ENCODE measurements at regions not wholly inside any gene's neighbourhood (a gene's known extent, or its start where the extent isn't known, plus 50 kb on each side); places are given as distances from the start of the nearest gene placed in this dataset.

DNA sequence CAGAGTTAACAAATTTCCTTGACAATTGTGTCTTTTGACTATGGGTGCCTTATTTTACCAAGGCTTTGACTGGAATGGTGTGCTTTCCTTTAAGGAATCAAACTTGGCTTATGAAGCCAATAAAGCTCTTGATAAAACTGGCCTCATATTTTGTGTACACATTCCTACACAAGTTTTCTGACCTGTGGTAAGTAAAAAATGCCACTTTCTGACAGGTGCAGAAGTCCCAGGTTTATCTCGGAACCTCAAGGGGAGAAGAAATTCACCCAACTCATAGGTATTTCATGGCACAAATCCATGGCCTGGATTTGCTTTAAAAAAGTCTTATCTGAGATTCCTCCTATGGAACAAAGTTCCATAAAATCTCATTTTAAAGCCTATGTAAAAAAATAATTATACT, 880.6 kb upstream of the LRATD1 start:
- ATAC-seq (no peak), DNase-seq (no peak)
- H3K27me3 ChIP-seq, result no peaks in the 10 kb centered on the region
- H3K4me1 ChIP-seq, result no peaks in the 10 kb centered on the region
- TF ChIP-seq, protein P1, sequence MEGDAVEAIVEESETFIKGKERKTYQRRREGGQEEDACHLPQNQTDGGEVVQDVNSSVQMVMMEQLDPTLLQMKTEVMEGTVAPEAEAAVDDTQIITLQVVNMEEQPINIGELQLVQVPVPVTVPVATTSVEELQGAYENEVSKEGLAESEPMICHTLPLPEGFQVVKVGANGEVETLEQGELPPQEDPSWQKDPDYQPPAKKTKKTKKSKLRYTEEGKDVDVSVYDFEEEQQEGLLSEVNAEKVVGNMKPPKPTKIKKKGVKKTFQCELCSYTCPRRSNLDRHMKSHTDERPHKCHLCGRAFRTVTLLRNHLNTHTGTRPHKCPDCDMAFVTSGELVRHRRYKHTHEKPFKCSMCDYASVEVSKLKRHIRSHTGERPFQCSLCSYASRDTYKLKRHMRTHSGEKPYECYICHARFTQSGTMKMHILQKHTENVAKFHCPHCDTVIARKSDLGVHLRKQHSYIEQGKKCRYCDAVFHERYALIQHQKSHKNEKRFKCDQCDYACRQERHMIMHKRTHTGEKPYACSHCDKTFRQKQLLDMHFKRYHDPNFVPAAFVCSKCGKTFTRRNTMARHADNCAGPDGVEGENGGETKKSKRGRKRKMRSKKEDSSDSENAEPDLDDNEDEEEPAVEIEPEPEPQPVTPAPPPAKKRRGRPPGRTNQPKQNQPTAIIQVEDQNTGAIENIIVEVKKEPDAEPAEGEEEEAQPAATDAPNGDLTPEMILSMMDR (IDR thresholded peaks at IDR 0.05), result no peak
- no peak for TF ChIP-seq POLR2A (IDR thresholded peaks at IDR 0.05)
- peaks cover 0 to 21% (median 3%) of the 10 kb centered on the region in 12 donors for H3K9me3 ChIP-seq
- no peak overlapping the region for H3K4me3 ChIP-seq
- intact Hi-C loops (cut with DNase I), result no loop called here
- no peaks in the 10 kb centered on the region for H3K36me3 ChIP-seq
- no peak overlapping the region for H3K27ac ChIP-seq
- 83 to 95% (median 90%) methylated on average over 1 of the region's 1 CpG for WGBS, 4 donors

DNA sequence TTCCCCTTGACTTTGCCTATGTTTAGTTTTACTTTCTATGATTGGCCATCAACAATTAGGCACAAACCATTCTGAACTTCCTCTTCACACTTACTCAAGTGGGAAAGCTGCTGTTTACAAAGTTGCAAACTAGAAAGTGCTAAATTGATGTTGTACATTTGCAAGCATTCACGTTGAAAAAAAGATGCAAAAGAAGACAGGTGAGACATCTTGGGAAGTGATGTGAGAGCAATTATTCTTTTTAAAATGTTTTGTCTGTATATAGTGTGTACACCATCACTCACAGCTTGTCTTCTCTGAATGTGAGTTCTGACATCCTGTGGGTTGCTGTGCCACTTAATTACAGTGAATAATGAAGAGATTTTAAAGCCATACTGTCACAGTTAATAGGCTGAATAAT, 874.1 kb upstream of the LRATD1 start:
- ATAC-seq (no peak), DNase-seq (no peak)
- TF ChIP-seq, protein P1 (IDR thresholded peaks at IDR 0.05), result no peak
- TF ChIP-seq POLR2A (IDR thresholded peaks at IDR 0.05), result no peak
- Histone ChIP-seq H3K27me3 (no peaks in the 10 kb centered on the region), H3K4me1 (no peaks in the 10 kb centered on the region), H3K4me3 (no peak overlapping the region), H3K36me3 (no peaks in the 10 kb centered on the region), H3K9me3 (no peaks in the 10 kb centered on the region), H3K27ac (no peak overlapping the region)
- intact Hi-C loops (cut with DNase I), result no loop called here
- WGBS, 4 donors, result 11 to 34% (median 15%) methylated on average over 1 of the region's 1 CpG

DNA sequence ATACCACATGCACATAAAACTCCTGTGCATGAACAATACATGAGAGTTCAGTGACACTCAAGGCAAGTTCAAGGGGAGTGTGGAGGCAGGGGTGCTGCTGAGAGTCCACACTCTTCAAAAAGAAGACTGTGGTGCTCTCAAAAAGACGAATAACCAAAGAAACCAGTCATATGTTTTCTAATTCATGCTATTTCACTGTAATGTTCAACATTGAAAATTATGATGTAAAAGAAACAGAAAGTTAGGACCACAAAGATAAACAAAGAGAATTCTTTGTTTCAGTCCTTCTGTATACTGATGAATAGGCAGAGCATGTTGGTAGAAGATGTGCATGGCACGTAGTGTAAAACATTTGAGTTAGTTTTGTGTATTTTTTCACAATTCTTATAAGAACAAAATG, 864.2 kb upstream of the LRATD1 start:
- Histone ChIP-seq H3K27me3 (no peaks in the 10 kb centered on the region), H3K4me1 (no peaks in the 10 kb centered on the region), H3K9me3 (no peaks in the 10 kb centered on the region), H3K4me3 (no peak overlapping the region), H3K36me3 (no peaks in the 10 kb centered on the region), H3K27ac (no peak overlapping the region)
- 30 to 42% (median 34%) methylated on average over 2 of the region's 2 CpGs for WGBS, 4 donors
- DNase-seq (no peak), ATAC-seq (no peak)
- intact Hi-C loops (cut with DNase I), result no loop called here
- TF ChIP-seq POLR2A (IDR thresholded peaks at IDR 0.05), result no peak
- TF ChIP-seq, protein P1 (IDR thresholded peaks at IDR 0.05), result no peak

DNA sequence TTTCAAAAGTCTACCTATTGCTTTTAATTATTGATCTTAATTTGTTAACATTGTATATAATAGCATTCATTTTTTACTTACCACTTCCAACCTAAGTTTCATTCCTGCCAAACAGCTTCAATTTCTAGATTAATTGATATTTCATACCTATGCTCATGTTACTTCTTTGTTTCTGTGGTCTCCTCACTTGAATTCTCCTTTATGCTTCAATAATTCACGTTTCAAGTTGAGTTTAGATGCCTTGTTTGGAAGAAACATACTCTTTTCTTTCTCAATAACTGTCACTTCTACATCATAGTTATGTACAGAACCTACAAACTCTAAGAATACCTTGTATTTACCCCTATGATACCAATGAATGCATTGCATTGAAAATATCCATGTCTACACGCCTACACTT, 862.2 kb upstream of the LRATD1 start:
- 43 to 50% (median 44%) methylated on average over 2 of the region's 2 CpGs for WGBS, 4 donors
- no peak for ATAC-seq
- no peak for DNase-seq
- no peak overlapping the region for H3K4me3 ChIP-seq
- H3K9me3 ChIP-seq, result no peaks in the 10 kb centered on the region
- intact Hi-C loops (cut with DNase I), result no loop called here
- no peaks in the 10 kb centered on the region for H3K36me3 ChIP-seq
- no peak for TF ChIP-seq POLR2A (IDR thresholded peaks at IDR 0.05)
- TF ChIP-seq, protein P1 (IDR thresholded peaks at IDR 0.05), result no peak
- H3K27ac ChIP-seq, result no peak overlapping the region
- no peaks in the 10 kb centered on the region for H3K4me1 ChIP-seq
- H3K27me3 ChIP-seq, result no peaks in the 10 kb centered on the region

All from heart left ventricle (tissue), 16 donors.